IMR-90 (cell line): ENCODE measurements at regions not wholly inside any gene's neighbourhood (a gene's known extent, or its start where the extent isn't known, plus 50 kb on each side); places are given as distances from the start of the nearest gene placed in this dataset.

Source experiments
- ATAC-seq: fragments of 200-7000 bp; cut with Tn5 transposase; 2 replicates; pipeline ENCODE4 v1.9.1; 2020; ENCODE audit warnings: low read depth, mild to moderate bottlenecking, moderate library complexity
- BruUV-seq: library from RNA; stranded (reverse); fragments of 400-500 nt; replicated peaks from 2 replicates; lab custom pipeline; 2021; lab: Mats Ljungman, UMichigan
- CTCF ChIA-PET: fragments of 300-600 bp; formaldehyde crosslinking; extraction: SDS; loops from one replicate; lab custom pipeline; 2021; ENCODE audit warnings: antibody characterized with exemption; lab: Yijun Ruan, JAX
- POLR2A ChIA-PET: fragments of 300-600 bp; sonication (Branson Sonifier 250); formaldehyde crosslinking; loops from one replicate; lab custom pipeline; 2022; ENCODE audit warnings: antibody characterized with exemption; ENCODE audit not compliant: unreplicated experiment; lab: Charles Lee
- DNase-seq: peaks from one replicate; pipeline ENCODE4 v3.0.0; 2013
- H2AFZ ChIP-seq: replicated peaks from 2 replicates; pipeline ENCODE3; 2013; ENCODE audit warnings: low read length, mild to moderate bottlenecking; ENCODE audit not compliant: poor library complexity
- H2AK5ac ChIP-seq: 2 replicates; pipeline ENCODE4 v1.6.1; 2013; ENCODE audit warnings: low read depth, low read length, inconsistent platforms
- H2AK9ac ChIP-seq: replicated peaks from 2 replicates; pipeline ENCODE3; 2013; ENCODE audit warnings: mild to moderate bottlenecking, low read depth, low read length, moderate library complexity; ENCODE audit not compliant: poor library complexity
- H2BK120ac ChIP-seq: 2 replicates; pipeline ENCODE4 v1.6.1; 2013; ENCODE audit warnings: low read depth, low read length, inconsistent platforms
- H2BK15ac ChIP-seq: 3 replicates; pipeline ENCODE4 v1.6.1; 2013; ENCODE audit warnings: low read depth, low read length, inconsistent platforms
- H2BK20ac ChIP-seq: 2 replicates; pipeline ENCODE4 v1.6.1; 2013; ENCODE audit warnings: low read depth, mild to moderate bottlenecking, inconsistent platforms, low read length, moderate library complexity
- H2BK5ac ChIP-seq: 2 replicates; pipeline ENCODE4 v1.6.1; 2013; ENCODE audit warnings: mild to moderate bottlenecking, low read depth, low read length, inconsistent platforms; ENCODE audit not compliant: poor library complexity, severe bottlenecking
- H3K14ac ChIP-seq: replicated peaks from 2 replicates; pipeline ENCODE4 v1.6.1; 2013; ENCODE audit warnings: low read depth, low read length, inconsistent platforms
- H3K18ac ChIP-seq: 2 replicates; pipeline ENCODE4 v1.6.1; 2013; ENCODE audit warnings: low read depth, low read length, control low read depth
- H3K23ac ChIP-seq: 2 replicates; pipeline ENCODE4 v1.6.1; 2013; ENCODE audit warnings: low read depth, low read length, inconsistent platforms
- H3K27ac ChIP-seq: 2 replicates; pipeline ENCODE4 v1.5.1; 2013; ENCODE audit warnings: mild to moderate bottlenecking, control low read depth, low read length; ENCODE audit not compliant: insufficient read depth
- H3K27me3 ChIP-seq: 2 replicates; pipeline ENCODE4 v1.6.1; 2013; ENCODE audit warnings: low read length; ENCODE audit not compliant: control insufficient read depth, insufficient read depth
- H3K36me3 ChIP-seq: 2 replicates; pipeline ENCODE4 v1.6.1; 2013; ENCODE audit warnings: low read length, mixed read lengths; ENCODE audit not compliant: control insufficient read depth, insufficient read depth
- H3K4ac ChIP-seq: 2 replicates; pipeline ENCODE4 v1.6.1; 2013; ENCODE audit warnings: low read depth, low read length, inconsistent platforms
- H3K4me1 ChIP-seq: 2 replicates; pipeline ENCODE4 v1.6.1; 2013; ENCODE audit warnings: low read length, mixed read lengths; ENCODE audit not compliant: control insufficient read depth, insufficient read depth
- H3K4me2 ChIP-seq: 2 replicates; pipeline ENCODE4 v1.6.1; 2013; ENCODE audit warnings: low read depth, mild to moderate bottlenecking, control low read depth, low read length, moderate library complexity
- H3K4me3 ChIP-seq: 2 replicates; pipeline ENCODE4 v1.5.1; 2013; ENCODE audit warnings: low read depth, mild to moderate bottlenecking, control low read depth, low read length, moderate library complexity; ENCODE audit not compliant: insufficient read depth
- H3K56ac ChIP-seq: 2 replicates; pipeline ENCODE4 v1.6.1; 2013; ENCODE audit warnings: low read length, inconsistent platforms; ENCODE audit not compliant: insufficient read depth; ENCODE audit errors: extremely low read depth
- H3K79me1 ChIP-seq, 2 experiments: 2 replicates each; pipeline ENCODE4 v1.6.1; 2013; ENCODE audit warnings: low read length in 2 of 2, inconsistent platforms in 1 of 2, low read depth in 1 of 2
- H3K9ac ChIP-seq: 2 replicates; pipeline ENCODE4 v1.6.1; 2013; ENCODE audit warnings: low read depth, low read length, control low read depth
- H3K9me1 ChIP-seq: 2 replicates; pipeline ENCODE4 v1.6.1; 2013; ENCODE audit warnings: low read length, inconsistent platforms; ENCODE audit not compliant: insufficient read depth
- H3K9me3 ChIP-seq: 2 replicates; pipeline ENCODE4 v1.6.1; 2013; ENCODE audit warnings: low read length; ENCODE audit not compliant: control insufficient read depth, insufficient read depth
- H4K20me1 ChIP-seq: 2 replicates; pipeline ENCODE4 v1.6.1; 2013; ENCODE audit warnings: low read length, inconsistent platforms; ENCODE audit not compliant: insufficient read depth
- H4K5ac ChIP-seq: 2 replicates; pipeline ENCODE4 v1.6.1; 2013; ENCODE audit warnings: mild to moderate bottlenecking, low read depth, low read length, control low read depth
- H4K8ac ChIP-seq, 2 experiments: 2 replicates each; pipeline ENCODE4 v1.6.1; 2013; ENCODE audit warnings: low read depth in 2 of 2, low read length in 2 of 2, control low read depth in 1 of 2, inconsistent platforms in 1 of 2
- H4K91ac ChIP-seq: 2 replicates; pipeline ENCODE4 v1.6.1; 2013; ENCODE audit warnings: low read depth, low read length, inconsistent platforms; ENCODE audit not compliant: insufficient read depth
- CEBPB ChIP-seq: IDR thresholded peaks from 2 replicates; pipeline ENCODE4 v1.6.1; 2012; ENCODE audit warnings: low read depth, low read length, improper control_type of control experiment
- CTCF ChIP-seq: conservative IDR thresholded peaks from 2 replicates; pipeline ENCODE4 v1.5.1; 2012; ENCODE audit warnings: mild to moderate bottlenecking, low read depth, low read length, improper control_type of control experiment
- FOS ChIP-seq: fragments of 150-350 bp; IDR thresholded peaks from 2 replicates; pipeline ENCODE4 v1.6.1; 2016; ENCODE audit warnings: low read depth, low read length
- MAZ ChIP-seq: IDR thresholded peaks from 2 replicates; pipeline ENCODE4 v1.6.1; 2012; ENCODE audit warnings: low read depth, mild to moderate bottlenecking, low read length, improper control_type of control experiment, moderate library complexity, borderline replicate concordance
- NFE2L2 ChIP-seq: fragments of 150-350 bp; IDR thresholded peaks from 2 replicates; pipeline ENCODE4 v1.6.1; 2016; ENCODE audit warnings: low read depth, mild to moderate bottlenecking, low read length
- POLR2A ChIP-seq: IDR thresholded peaks from 2 replicates; pipeline ENCODE4 v1.6.1; 2012; ENCODE audit warnings: mild to moderate bottlenecking, low read depth, low read length
- RAD21 ChIP-seq: IDR thresholded peaks from 2 replicates; pipeline ENCODE4 v1.6.1; 2012; ENCODE audit warnings: low read length, improper control_type of control experiment
- RCOR1 ChIP-seq: IDR thresholded peaks from 2 replicates; pipeline ENCODE4 v1.6.1; 2012; ENCODE audit warnings: mild to moderate bottlenecking, low read length, improper control_type of control experiment; ENCODE audit not compliant: insufficient replicate concordance
- RFX5 ChIP-seq: IDR thresholded peaks from 2 replicates; pipeline ENCODE4 v1.8.0; 2012; ENCODE audit warnings: low read depth, mild to moderate bottlenecking, low read length, moderate library complexity
- USF2 ChIP-seq: fragments of 150-350 bp; IDR thresholded peaks from 2 replicates; pipeline ENCODE4 v1.6.1; 2017; ENCODE audit warnings: mild to moderate bottlenecking, antibody characterized with exemption, low read length, low read depth
- WGBS, 2 experiments: methylation state at CpG; one replicate each; pipeline versions ENCODE4 v1.1.5 to v1.1.7; 2013; ENCODE audit warnings: missing lambda C conversion rate in 2 of 2; ENCODE audit not compliant: insufficient read length in 1 of 2; ENCODE audit errors: extremely low coverage in 2 of 2; 5-methylcytosine and 5-hydroxymethylcytosine counted together
- dilution Hi-C: fragments of 300-500 bp; cut with HindIII; formaldehyde crosslinking; loops from one replicate; pipeline ENCODE4 v1.14.3; 2018; ENCODE audit warnings: low sequenced_read_pairs; ENCODE audit not compliant: unreplicated experiment
- in situ Hi-C: fragments of 300-500 bp; cut with MboI; formaldehyde crosslinking; loops from 3 replicates; pipeline ENCODE4 v1.14.3; 2019; ENCODE audit warnings: low sequenced_read_pairs, inconsistent platforms, mixed read lengths
- intact Hi-C: fragments of 100-400 bp; cut with micrococcal nuclease; formaldehyde crosslinking; loops from 2 replicates; pipeline ENCODE4 v1.10.0; 2022
- TF ChIP-seq, protein P1 (sequence below): fragments of 150-350 bp; IDR thresholded peaks from 2 replicates; pipeline ENCODE4 v1.6.1; 2016; ENCODE audit warnings: low read depth, mild to moderate bottlenecking, low read length, moderate library complexity, borderline replicate concordance

GRCh38 chr5:167872791-167873190 is 418.7 kb upstream of the WWC1 start:
- no peaks in the 10 kb centered on the region for H3K9me1 ChIP-seq
- ChIA-PET POLR2A (no interaction called here), CTCF (no interaction called here)
- H3K56ac ChIP-seq, result no peak overlapping the region
- no peak overlapping the region for H3K14ac ChIP-seq
- H3K27ac ChIP-seq, result no peak overlapping the region
- H2AK9ac ChIP-seq, result no peak overlapping the region
- H4K91ac ChIP-seq, result no peak overlapping the region
- no peaks in the 10 kb centered on the region for H3K79me1 ChIP-seq
- H3K9ac ChIP-seq, result no peak overlapping the region
- ATAC-seq, result no peak
- H2BK20ac ChIP-seq, result no peak overlapping the region
- dilution Hi-C loops, result no loop called here
- no CpG with 5 or more reads among the region's 2 CpGs for WGBS, 2 experiments
- H3K4me2 ChIP-seq, result no peak overlapping the region
- H2AK5ac ChIP-seq, result no peak overlapping the region
- H4K8ac ChIP-seq, result no peak overlapping the region
- no peak overlapping the region for H3K4me3 ChIP-seq
- no peak overlapping the region for H2AFZ ChIP-seq
- no peak overlapping the region for H2BK120ac ChIP-seq
- intact Hi-C loops, result no loop called here
- no peaks in the 10 kb centered on the region for H4K20me1 ChIP-seq
- no peak overlapping the region for H3K4ac ChIP-seq
- TF ChIP-seq RFX5, result no peak
- TF ChIP-seq CEBPB, result no peak
- no peak for TF ChIP-seq FOS
- TF ChIP-seq RAD21, result no peak
- TF ChIP-seq POLR2A, result no peak
- TF ChIP-seq MAZ, result no peak
- TF ChIP-seq NFE2L2, result no peak
- no peak for TF ChIP-seq USF2
- TF ChIP-seq, protein P1, sequence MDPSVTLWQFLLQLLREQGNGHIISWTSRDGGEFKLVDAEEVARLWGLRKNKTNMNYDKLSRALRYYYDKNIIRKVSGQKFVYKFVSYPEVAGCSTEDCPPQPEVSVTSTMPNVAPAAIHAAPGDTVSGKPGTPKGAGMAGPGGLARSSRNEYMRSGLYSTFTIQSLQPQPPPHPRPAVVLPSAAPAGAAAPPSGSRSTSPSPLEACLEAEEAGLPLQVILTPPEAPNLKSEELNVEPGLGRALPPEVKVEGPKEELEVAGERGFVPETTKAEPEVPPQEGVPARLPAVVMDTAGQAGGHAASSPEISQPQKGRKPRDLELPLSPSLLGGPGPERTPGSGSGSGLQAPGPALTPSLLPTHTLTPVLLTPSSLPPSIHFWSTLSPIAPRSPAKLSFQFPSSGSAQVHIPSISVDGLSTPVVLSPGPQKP, result no peak
- TF ChIP-seq CTCF, result no peak
- TF ChIP-seq RCOR1, result no peak
- no peak overlapping the region for H2BK15ac ChIP-seq
- BruUV-seq, result no TSS peak
- no peaks in the 10 kb centered on the region for H3K4me1 ChIP-seq
- no peaks in the 10 kb centered on the region for H3K27me3 ChIP-seq
- H2BK5ac ChIP-seq, result no peak overlapping the region
- DNase-seq, result no peak
- no peak overlapping the region for H4K5ac ChIP-seq
- no peaks in the 10 kb centered on the region; the same call in 1 of the 2 replicates for H3K9me3 ChIP-seq
- H3K23ac ChIP-seq, result no peak overlapping the region
- H3K18ac ChIP-seq, result no peak overlapping the region
- H3K36me3 ChIP-seq, result no peaks in the 10 kb centered on the region
- in situ Hi-C loops, result no loop called here
